RWPE1 (cell line): ENCODE measurements at regions not wholly inside any gene's neighbourhood (a gene's known extent, or its start where the extent isn't known, plus 50 kb on each side); places are given as distances from the start of the nearest gene placed in this dataset.
"Not testable (repeated sequence)": the region's sequence is repeated elsewhere in the genome, so short reads cannot be mapped to it uniquely, and the experiment has no call there.

Experiments
- CTCF ChIA-PET: fragments of 350-600 bp; sonication (Branson Sonifier 250); formaldehyde crosslinking; extraction: SDS; loops from one replicate; lab custom pipeline; 2021; lab: Yijun Ruan, JAX
- POLR2A ChIA-PET: fragments of 400-600 bp; formaldehyde crosslinking; extraction: SDS; loops from one replicate; lab custom pipeline; 2020; ENCODE audit warnings: antibody characterized with exemption; ENCODE audit not compliant: low non-redundant PET; lab: Yijun Ruan, JAX
- DNase-seq: peaks from one replicate; pipeline ENCODE4 v3.0.0; 2012; ENCODE audit warnings: low spot score
- H3K27ac ChIP-seq: fragments of 450-650 bp; 2 replicates; pipeline ENCODE4 v1.5.1; 2017
- CTCF ChIP-seq: fragments of 450-650 bp; conservative IDR thresholded peaks from 2 replicates; pipeline ENCODE4 v1.5.1; 2017; ENCODE audit warnings: low read depth, mild to moderate bottlenecking

GRCh38 chr7:145147865-145148264 is 312.0 kb upstream of the TPK1 start:
- ChIA-PET CTCF (no interaction called here), POLR2A (no interaction called here)
- no peak overlapping the region for H3K27ac ChIP-seq
- DNase-seq: no peak
- TF ChIP-seq CTCF: no peak

GRCh38 chr7:145143685-145144084 is 307.8 kb upstream of the TPK1 start:
- no peak for TF ChIP-seq CTCF
- no peak overlapping the region for H3K27ac ChIP-seq
- DNase-seq: no peak
- ChIA-PET CTCF (no interaction called here), POLR2A (no interaction called here)

- H3K27ac ChIP-seq: no peak overlapping the region
- POLR2A ChIA-PET: no interaction called here
- no peak for TF ChIP-seq CTCF
- CTCF ChIA-PET: no interaction called here
- DNase-seq: no peak
Observed at GRCh38 chr7:145134377-145134776, 298.5 kb upstream of the TPK1 start.

- CTCF ChIA-PET: no interaction called here
- POLR2A ChIA-PET: no interaction called here
- H3K27ac ChIP-seq: no peak overlapping the region
- no peak for DNase-seq
- TF ChIP-seq CTCF: no peak
Observed at GRCh38 chr7:145123502-145123901, 287.6 kb upstream of the TPK1 start.

GRCh38 chr7:145106001-145106400 is 270.1 kb upstream of the TPK1 start:
- TF ChIP-seq CTCF: no peak
- H3K27ac ChIP-seq: no peak overlapping the region
- ChIA-PET POLR2A (no interaction called here), CTCF (no interaction called here)
- no peak for DNase-seq

- ChIA-PET CTCF (no interaction called here), POLR2A (no interaction called here)
- H3K27ac ChIP-seq: no peak overlapping the region
- TF ChIP-seq CTCF: no peak
- no peak for DNase-seq
Observed at GRCh38 chr7:145105561-145105960, 269.7 kb upstream of the TPK1 start.

- no peak overlapping the region for H3K27ac ChIP-seq
- no peak for DNase-seq
- ChIA-PET POLR2A (no interaction called here), CTCF (no interaction called here)
- TF ChIP-seq CTCF: no peak
Observed at GRCh38 chr7:145104400-145104799, 268.5 kb upstream of the TPK1 start.

GRCh38 chr7:145102199-145102598 is 266.3 kb upstream of the TPK1 start:
- POLR2A ChIA-PET, CTCF ChIA-PET, H3K27ac ChIP-seq, DNase-seq: not testable (repeated sequence)
